Liver (tissue), 8 donors: ENCODE measurements at regions not wholly inside any gene's neighbourhood (a gene's known extent, or its start where the extent isn't known, plus 50 kb on each side); places are given as distances from the start of the nearest gene placed in this dataset.

Experiments used
- DNase-seq: peaks from one replicate; pipeline ENCODE4 v3.0.0-alpha.2; 2017; ENCODE audit warnings: low spot score
- H3K27ac ChIP-seq, 2 donors: one replicate each; pipeline ENCODE4 v1.7.0; 2013; ENCODE audit warnings: inconsistent platforms in 2 of 2, low read length in 2 of 2, control low read depth in 1 of 2, low read depth in 1 of 2, mild to moderate bottlenecking in 1 of 2
- H3K27me3 ChIP-seq, 4 donors: one replicate each; pipeline versions ENCODE4 v1.6.1 to v1.7.0; 2013; ENCODE audit warnings: low read length in 3 of 4, inconsistent platforms in 1 of 4, mild to moderate bottlenecking in 1 of 4, moderate library complexity in 1 of 4; ENCODE audit not compliant: control insufficient read depth in 4 of 4, insufficient read depth in 4 of 4
- H3K36me3 ChIP-seq, 4 donors: one replicate each; pipeline versions ENCODE4 v1.6.1 to v1.7.0; 2013; ENCODE audit warnings: low read length in 3 of 4, mild to moderate bottlenecking in 3 of 4, low read depth in 1 of 4, moderate library complexity in 1 of 4; ENCODE audit not compliant: control insufficient read depth in 4 of 4, insufficient read depth in 3 of 4
- H3K4me1 ChIP-seq, 4 donors: one replicate each; pipeline versions ENCODE4 v1.6.1 to v1.7.0; 2013; ENCODE audit warnings: low read length in 3 of 4, mild to moderate bottlenecking in 3 of 4, moderate library complexity in 1 of 4; ENCODE audit not compliant: control insufficient read depth in 4 of 4, insufficient read depth in 4 of 4
- H3K4me3 ChIP-seq, 3 donors: one replicate each; pipeline versions ENCODE4 v1.6.1 to v1.7.0; 2013; ENCODE audit warnings: low read length in 3 of 3, control low read depth in 1 of 3, low read depth in 1 of 3, mild to moderate bottlenecking in 1 of 3
- H3K9ac ChIP-seq, 2 donors: one replicate each; pipeline ENCODE4 v1.7.0; 2013; ENCODE audit warnings: low read length in 2 of 2, mild to moderate bottlenecking in 2 of 2, moderate library complexity in 2 of 2, control low read depth in 1 of 2, low read depth in 1 of 2
- H3K9me3 ChIP-seq, 4 donors: one replicate each; pipeline versions ENCODE4 v1.6.1 to v1.7.0; 2013; ENCODE audit warnings: low read length in 3 of 4; ENCODE audit not compliant: control insufficient read depth in 4 of 4
- EGR1 ChIP-seq, 2 donors: IDR thresholded peaks; 2 replicates each; pipeline ENCODE4 v1.6.1; 2016 to 2018; ENCODE audit warnings: antibody characterized with exemption in 2 of 2, low read depth in 2 of 2
- GABPA ChIP-seq, 2 donors: IDR thresholded peaks in 1 of 2; conservative IDR thresholded peaks in 1 of 2; 2 replicates each; pipeline ENCODE4 v1.6.1; 2016; ENCODE audit warnings: antibody characterized with exemption in 2 of 2, mild to moderate bottlenecking in 1 of 2, moderate library complexity in 1 of 2
- HNF4A ChIP-seq, 2 donors: conservative IDR thresholded peaks; 2 replicates each; pipeline ENCODE4 v1.6.1; 2016; ENCODE audit warnings: antibody characterized with exemption in 2 of 2, mild to moderate bottlenecking in 2 of 2
- HNF4G ChIP-seq: IDR thresholded peaks from 2 replicates; pipeline ENCODE4 v1.6.1; 2016; ENCODE audit warnings: antibody characterized with exemption
- NR2F2 ChIP-seq: IDR thresholded peaks from 2 replicates; pipeline ENCODE4 v1.6.1; 2016; ENCODE audit warnings: antibody characterized with exemption
- RAD21 ChIP-seq, 2 donors: IDR thresholded peaks; 2 replicates each; pipeline ENCODE4 v1.6.1; 2016; ENCODE audit warnings: antibody characterized with exemption in 2 of 2, mild to moderate bottlenecking in 2 of 2
- RXRA ChIP-seq, 2 donors: IDR thresholded peaks; 2 replicates each; pipeline ENCODE4 v1.6.1; 2017 to 2018; ENCODE audit warnings: antibody characterized with exemption in 2 of 2, mild to moderate bottlenecking in 1 of 2
- TAF1 ChIP-seq: conservative IDR thresholded peaks from 2 replicates; pipeline ENCODE4 v1.6.1; 2016; ENCODE audit warnings: antibody characterized with exemption, mild to moderate bottlenecking
- YY1 ChIP-seq: IDR thresholded peaks from 2 replicates; pipeline ENCODE4 v1.6.1; 2016; ENCODE audit warnings: antibody characterized with exemption, mild to moderate bottlenecking
- WGBS: extraction: QIAGEN DNeasy Blood & Tissue Kit; methylation state at CpG from one replicate; pipeline ENCODE4 v1.1.7; 2013; 5-methylcytosine and 5-hydroxymethylcytosine counted together
- TF ChIP-seq, protein P1 (sequence below): IDR thresholded peaks from 2 replicates; pipeline ENCODE4 v1.6.1; 2016; ENCODE audit warnings: antibody characterized with exemption
- TF ChIP-seq, protein P2 (sequence below): IDR thresholded peaks from 2 replicates; pipeline ENCODE4 v1.6.1; 2016; ENCODE audit warnings: antibody characterized with exemption, mild to moderate bottlenecking
- TF ChIP-seq, protein P3 (sequence below): fragments of 150-350 bp; IDR thresholded peaks from 2 replicates; pipeline ENCODE4 v1.5.1; 2017; ENCODE audit warnings: improper control_type of control experiment, low read depth, low read length; ENCODE audit not compliant: missing input control
- TF ChIP-seq, protein P4 (sequence below): IDR thresholded peaks from 2 replicates; pipeline ENCODE4 v1.6.1; 2016; ENCODE audit warnings: antibody characterized with exemption
- TF ChIP-seq, protein P5 (sequence below): IDR thresholded peaks from 2 replicates; pipeline ENCODE4 v1.6.1; 2016; ENCODE audit warnings: antibody characterized with exemption
- donor health status: healthy.
- donor health status: healthy.
- donor health status: healthy.
- donor health status: healthy.
- donor health status: healthy.

DNA sequence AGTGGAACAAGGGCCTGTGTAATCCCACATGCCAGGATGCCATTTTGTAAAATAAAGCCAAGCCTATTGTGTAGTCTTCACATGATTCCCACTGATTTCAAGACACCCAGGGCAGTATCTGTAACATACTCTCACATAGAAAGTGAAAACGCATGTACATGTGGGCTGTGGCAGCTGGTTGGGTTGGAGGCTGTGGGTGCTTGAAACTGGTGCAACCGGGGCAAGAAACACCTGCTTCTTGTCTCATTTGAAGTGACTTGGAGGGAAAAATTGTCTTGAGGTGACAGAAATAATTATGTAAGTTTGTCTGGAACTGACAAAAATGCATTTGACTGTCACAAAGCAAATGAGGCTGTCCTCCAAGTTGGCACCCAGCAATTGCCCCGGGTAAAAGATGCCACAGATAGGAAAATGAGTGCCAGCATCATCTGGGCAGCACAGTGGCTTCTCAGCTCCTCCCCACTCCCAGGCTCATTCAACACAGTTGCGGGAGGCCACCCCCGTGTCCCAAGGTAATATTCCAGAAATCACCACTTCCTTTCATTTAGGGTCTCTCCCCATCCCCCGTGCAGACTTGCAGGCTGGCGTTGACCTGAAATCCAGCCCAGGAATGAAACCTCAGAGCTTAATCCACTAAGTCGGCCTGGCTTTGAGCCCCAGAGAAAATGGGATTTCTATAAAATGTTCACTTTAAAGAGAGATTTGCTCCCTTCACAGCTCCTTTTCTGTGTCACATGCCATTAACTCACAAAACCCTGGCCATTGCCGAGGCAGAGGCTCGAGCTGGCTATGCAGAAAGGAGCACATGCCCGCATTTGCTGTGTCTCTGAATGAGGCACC is 293.9 kb upstream of the PARD3B start:
- H3K36me3 ChIP-seq, result no peaks in the 10 kb centered on the region
- 92% methylated on average over 11 of the region's 11 CpGs for WGBS
- H3K4me1 ChIP-seq, result no peaks in the 10 kb centered on the region
- H3K27ac ChIP-seq, result no peak overlapping the region
- no peak overlapping the region for H3K4me3 ChIP-seq
- H3K9ac ChIP-seq, result no peak overlapping the region
- DNase-seq, result no peak
- H3K9me3 ChIP-seq, result no peaks in the 10 kb centered on the region
- no peaks in the 10 kb centered on the region for H3K27me3 ChIP-seq
- TF ChIP-seq YY1 (no peak), GABPA (IDR thresholded peaks at IDR 0.05 in 1 of 2, conservative IDR thresholded peaks at IDR 0.05 in 1 of 2) (no peak), EGR1 (IDR thresholded peaks at IDR 0.05; ENCODE audit: low read depth in 2 of 2) (no peak), HNF4A (conservative IDR thresholded peaks at IDR 0.05) (no peak)
- TF ChIP-seq, protein P1, sequence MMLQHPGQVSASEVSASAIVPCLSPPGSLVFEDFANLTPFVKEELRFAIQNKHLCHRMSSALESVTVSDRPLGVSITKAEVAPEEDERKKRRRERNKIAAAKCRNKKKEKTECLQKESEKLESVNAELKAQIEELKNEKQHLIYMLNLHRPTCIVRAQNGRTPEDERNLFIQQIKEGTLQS, result no peak

DNA sequence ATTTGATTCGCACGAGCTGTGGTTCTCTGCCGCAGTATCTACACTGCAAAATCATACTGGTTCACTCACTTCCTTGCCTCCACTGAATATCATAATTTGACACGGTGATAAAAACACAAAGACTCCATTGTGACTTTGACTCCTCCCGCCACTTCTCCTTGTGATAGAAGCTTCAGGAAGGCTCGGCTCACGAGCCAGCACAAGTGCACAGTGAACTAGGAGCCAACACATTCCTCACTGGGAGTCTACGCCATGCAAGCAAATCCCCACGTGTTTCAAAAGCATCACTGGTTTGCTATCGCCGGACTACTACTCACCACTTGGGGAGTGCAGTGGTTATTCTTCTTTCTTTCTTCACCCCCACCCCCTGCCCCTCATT is 293.3 kb upstream of the PARD3B start:
- H3K4me3 ChIP-seq, result no peak overlapping the region
- 82% methylated on average over 11 of the region's 11 CpGs for WGBS
- no peaks in the 10 kb centered on the region for H3K9me3 ChIP-seq
- no peak overlapping the region for H3K9ac ChIP-seq
- no peak for DNase-seq
- no peaks in the 10 kb centered on the region for H3K4me1 ChIP-seq
- TF ChIP-seq NR2F2 (no peak), TAF1 (no peak), HNF4A (conservative IDR thresholded peaks at IDR 0.05) (no peak), HNF4G (no peak), RXRA (IDR thresholded peaks at IDR 0.05) (no peak), RAD21 (IDR thresholded peaks at IDR 0.05) (no peak)
- TF ChIP-seq, protein P2, sequence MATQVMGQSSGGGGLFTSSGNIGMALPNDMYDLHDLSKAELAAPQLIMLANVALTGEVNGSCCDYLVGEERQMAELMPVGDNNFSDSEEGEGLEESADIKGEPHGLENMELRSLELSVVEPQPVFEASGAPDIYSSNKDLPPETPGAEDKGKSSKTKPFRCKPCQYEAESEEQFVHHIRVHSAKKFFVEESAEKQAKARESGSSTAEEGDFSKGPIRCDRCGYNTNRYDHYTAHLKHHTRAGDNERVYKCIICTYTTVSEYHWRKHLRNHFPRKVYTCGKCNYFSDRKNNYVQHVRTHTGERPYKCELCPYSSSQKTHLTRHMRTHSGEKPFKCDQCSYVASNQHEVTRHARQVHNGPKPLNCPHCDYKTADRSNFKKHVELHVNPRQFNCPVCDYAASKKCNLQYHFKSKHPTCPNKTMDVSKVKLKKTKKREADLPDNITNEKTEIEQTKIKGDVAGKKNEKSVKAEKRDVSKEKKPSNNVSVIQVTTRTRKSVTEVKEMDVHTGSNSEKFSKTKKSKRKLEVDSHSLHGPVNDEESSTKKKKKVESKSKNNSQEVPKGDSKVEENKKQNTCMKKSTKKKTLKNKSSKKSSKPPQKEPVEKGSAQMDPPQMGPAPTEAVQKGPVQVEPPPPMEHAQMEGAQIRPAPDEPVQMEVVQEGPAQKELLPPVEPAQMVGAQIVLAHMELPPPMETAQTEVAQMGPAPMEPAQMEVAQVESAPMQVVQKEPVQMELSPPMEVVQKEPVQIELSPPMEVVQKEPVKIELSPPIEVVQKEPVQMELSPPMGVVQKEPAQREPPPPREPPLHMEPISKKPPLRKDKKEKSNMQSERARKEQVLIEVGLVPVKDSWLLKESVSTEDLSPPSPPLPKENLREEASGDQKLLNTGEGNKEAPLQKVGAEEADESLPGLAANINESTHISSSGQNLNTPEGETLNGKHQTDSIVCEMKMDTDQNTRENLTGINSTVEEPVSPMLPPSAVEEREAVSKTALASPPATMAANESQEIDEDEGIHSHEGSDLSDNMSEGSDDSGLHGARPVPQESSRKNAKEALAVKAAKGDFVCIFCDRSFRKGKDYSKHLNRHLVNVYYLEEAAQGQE, result no peak
- TF ChIP-seq, protein P3, sequence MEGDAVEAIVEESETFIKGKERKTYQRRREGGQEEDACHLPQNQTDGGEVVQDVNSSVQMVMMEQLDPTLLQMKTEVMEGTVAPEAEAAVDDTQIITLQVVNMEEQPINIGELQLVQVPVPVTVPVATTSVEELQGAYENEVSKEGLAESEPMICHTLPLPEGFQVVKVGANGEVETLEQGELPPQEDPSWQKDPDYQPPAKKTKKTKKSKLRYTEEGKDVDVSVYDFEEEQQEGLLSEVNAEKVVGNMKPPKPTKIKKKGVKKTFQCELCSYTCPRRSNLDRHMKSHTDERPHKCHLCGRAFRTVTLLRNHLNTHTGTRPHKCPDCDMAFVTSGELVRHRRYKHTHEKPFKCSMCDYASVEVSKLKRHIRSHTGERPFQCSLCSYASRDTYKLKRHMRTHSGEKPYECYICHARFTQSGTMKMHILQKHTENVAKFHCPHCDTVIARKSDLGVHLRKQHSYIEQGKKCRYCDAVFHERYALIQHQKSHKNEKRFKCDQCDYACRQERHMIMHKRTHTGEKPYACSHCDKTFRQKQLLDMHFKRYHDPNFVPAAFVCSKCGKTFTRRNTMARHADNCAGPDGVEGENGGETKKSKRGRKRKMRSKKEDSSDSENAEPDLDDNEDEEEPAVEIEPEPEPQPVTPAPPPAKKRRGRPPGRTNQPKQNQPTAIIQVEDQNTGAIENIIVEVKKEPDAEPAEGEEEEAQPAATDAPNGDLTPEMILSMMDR, result no peak
- TF ChIP-seq, protein P4, sequence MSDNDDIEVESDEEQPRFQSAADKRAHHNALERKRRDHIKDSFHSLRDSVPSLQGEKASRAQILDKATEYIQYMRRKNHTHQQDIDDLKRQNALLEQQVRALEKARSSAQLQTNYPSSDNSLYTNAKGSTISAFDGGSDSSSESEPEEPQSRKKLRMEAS, result no peak
- TF ChIP-seq, protein P1, result no peak
- TF ChIP-seq, protein P5, sequence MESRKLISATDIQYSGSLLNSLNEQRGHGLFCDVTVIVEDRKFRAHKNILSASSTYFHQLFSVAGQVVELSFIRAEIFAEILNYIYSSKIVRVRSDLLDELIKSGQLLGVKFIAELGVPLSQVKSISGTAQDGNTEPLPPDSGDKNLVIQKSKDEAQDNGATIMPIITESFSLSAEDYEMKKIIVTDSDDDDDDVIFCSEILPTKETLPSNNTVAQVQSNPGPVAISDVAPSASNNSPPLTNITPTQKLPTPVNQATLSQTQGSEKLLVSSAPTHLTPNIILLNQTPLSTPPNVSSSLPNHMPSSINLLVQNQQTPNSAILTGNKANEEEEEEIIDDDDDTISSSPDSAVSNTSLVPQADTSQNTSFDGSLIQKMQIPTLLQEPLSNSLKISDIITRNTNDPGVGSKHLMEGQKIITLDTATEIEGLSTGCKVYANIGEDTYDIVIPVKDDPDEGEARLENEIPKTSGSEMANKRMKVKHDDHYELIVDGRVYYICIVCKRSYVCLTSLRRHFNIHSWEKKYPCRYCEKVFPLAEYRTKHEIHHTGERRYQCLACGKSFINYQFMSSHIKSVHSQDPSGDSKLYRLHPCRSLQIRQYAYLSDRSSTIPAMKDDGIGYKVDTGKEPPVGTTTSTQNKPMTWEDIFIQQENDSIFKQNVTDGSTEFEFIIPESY, result no peak
- H3K27ac ChIP-seq, result no peak overlapping the region
- H3K27me3 ChIP-seq, result no peaks in the 10 kb centered on the region
- no peaks in the 10 kb centered on the region for H3K36me3 ChIP-seq
